ENCODE measurements at regions not wholly inside any gene's neighbourhood (a gene's known extent, or its start where the extent isn't known, plus 50 kb on each side); places are given as distances from the start of the nearest gene placed in this dataset.

- TF ChIP-seq POLR2A (IDR thresholded peaks at IDR 0.05), result no peak
- TF ChIP-seq POLR2AphosphoS5 (IDR thresholded peaks at IDR 0.05), result no peak
Observed at GRCh38 chr2:57343391-57344006, 703.1 kb upstream of the VRK2 start.
